Adrenal gland (tissue), 5 donors: ENCODE measurements at regions not wholly inside any gene's neighbourhood (a gene's known extent, or its start where the extent isn't known, plus 50 kb on each side); places are given as distances from the start of the nearest gene placed in this dataset.

Experiments
- POLR2A ChIP-seq, 2 donors: fragments of 450-650 bp; IDR thresholded peaks; one replicate each; pipeline ENCODE4 v1.6.1; 2017; ENCODE audit warnings: antibody characterized with exemption in 2 of 2, mild to moderate bottlenecking in 2 of 2, moderate library complexity in 1 of 2
- TF ChIP-seq, protein P1 (sequence below), 6 experiments: fragments of 450-650 bp in 4 of 6; fragments of 200-600 bp in 2 of 6; sonication (generic) in 1 of 6; IDR thresholded peaks; 1 replicate in 5 of 6; 2 replicates in 1 of 6; pipeline versions ENCODE4 v1.5.1 to v1.8.0; 2016 to 2021; ENCODE audit warnings: antibody characterized with exemption in 6 of 6, mild to moderate bottlenecking in 2 of 6, moderate library complexity in 1 of 6
- donor health status: DM: no; HTN: no; CAD: no.

DNA sequence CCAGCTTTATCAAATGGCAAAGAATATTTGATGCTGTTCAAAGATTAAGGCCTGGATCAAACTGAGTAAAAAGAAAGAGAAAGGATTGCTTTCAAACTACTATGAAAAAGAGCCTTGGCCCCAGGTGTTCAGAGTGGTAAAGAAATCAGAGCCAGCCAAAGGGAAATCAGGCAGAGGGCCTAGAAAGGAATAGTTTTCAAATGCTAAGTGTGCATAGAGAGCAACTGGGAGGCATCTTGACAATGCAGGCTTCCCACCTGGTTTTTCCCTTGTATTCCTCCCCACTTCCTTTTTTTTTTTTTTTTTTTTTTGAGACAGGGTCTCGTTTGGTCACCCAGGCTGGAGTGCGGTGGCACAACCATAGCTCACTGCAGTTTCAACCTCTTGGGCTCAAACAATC, 340.2 kb upstream of the ADAMTS9 start:
- TF ChIP-seq, protein P1, sequence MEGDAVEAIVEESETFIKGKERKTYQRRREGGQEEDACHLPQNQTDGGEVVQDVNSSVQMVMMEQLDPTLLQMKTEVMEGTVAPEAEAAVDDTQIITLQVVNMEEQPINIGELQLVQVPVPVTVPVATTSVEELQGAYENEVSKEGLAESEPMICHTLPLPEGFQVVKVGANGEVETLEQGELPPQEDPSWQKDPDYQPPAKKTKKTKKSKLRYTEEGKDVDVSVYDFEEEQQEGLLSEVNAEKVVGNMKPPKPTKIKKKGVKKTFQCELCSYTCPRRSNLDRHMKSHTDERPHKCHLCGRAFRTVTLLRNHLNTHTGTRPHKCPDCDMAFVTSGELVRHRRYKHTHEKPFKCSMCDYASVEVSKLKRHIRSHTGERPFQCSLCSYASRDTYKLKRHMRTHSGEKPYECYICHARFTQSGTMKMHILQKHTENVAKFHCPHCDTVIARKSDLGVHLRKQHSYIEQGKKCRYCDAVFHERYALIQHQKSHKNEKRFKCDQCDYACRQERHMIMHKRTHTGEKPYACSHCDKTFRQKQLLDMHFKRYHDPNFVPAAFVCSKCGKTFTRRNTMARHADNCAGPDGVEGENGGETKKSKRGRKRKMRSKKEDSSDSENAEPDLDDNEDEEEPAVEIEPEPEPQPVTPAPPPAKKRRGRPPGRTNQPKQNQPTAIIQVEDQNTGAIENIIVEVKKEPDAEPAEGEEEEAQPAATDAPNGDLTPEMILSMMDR (IDR thresholded peaks at IDR 0.05): no peak
- no peak for TF ChIP-seq POLR2A (IDR thresholded peaks at IDR 0.05)
